Spinal cord (tissue), 9 donors: ENCODE measurements at regions not wholly inside any gene's neighbourhood (a gene's known extent, or its start where the extent isn't known, plus 50 kb on each side); places are given as distances from the start of the nearest gene placed in this dataset.

Experiments
- DNase-seq, 6 donors: peaks; one replicate each; pipeline versions ENCODE4 v3.0.0 to v3.0.0-alpha.2; 2013 to 2015; ENCODE audit warnings: low spot score in 6 of 6, low read depth in 4 of 6
- H3K27ac ChIP-seq: one replicate; pipeline ENCODE4 v1.5.1; 2013; ENCODE audit warnings: low read depth, low read length, control low read depth
- H3K27me3 ChIP-seq: one replicate; pipeline ENCODE4 v1.6.1; 2013; ENCODE audit warnings: low read length; ENCODE audit not compliant: control insufficient read depth, insufficient read depth
- H3K36me3 ChIP-seq: one replicate; pipeline ENCODE4 v1.6.1; 2013; ENCODE audit warnings: low read length; ENCODE audit not compliant: control insufficient read depth, insufficient read depth
- H3K4me1 ChIP-seq: one replicate; pipeline ENCODE4 v1.6.1; 2013; ENCODE audit warnings: low read length; ENCODE audit not compliant: control insufficient read depth, insufficient read depth
- H3K4me3 ChIP-seq: one replicate; pipeline ENCODE4 v1.5.1; 2013; ENCODE audit warnings: low read depth, low read length, control low read depth
- H3K9me3 ChIP-seq: one replicate; pipeline ENCODE4 v1.6.1; 2013; ENCODE audit warnings: low read length; ENCODE audit not compliant: control insufficient read depth, insufficient read depth
- WGBS: methylation state at CpG from one replicate; pipeline ENCODE4 v1.1.5; 2013; ENCODE audit warnings: missing lambda C conversion rate; ENCODE audit not compliant: insufficient coverage; 5-methylcytosine and 5-hydroxymethylcytosine counted together
- donor health status: healthy.

DNA sequence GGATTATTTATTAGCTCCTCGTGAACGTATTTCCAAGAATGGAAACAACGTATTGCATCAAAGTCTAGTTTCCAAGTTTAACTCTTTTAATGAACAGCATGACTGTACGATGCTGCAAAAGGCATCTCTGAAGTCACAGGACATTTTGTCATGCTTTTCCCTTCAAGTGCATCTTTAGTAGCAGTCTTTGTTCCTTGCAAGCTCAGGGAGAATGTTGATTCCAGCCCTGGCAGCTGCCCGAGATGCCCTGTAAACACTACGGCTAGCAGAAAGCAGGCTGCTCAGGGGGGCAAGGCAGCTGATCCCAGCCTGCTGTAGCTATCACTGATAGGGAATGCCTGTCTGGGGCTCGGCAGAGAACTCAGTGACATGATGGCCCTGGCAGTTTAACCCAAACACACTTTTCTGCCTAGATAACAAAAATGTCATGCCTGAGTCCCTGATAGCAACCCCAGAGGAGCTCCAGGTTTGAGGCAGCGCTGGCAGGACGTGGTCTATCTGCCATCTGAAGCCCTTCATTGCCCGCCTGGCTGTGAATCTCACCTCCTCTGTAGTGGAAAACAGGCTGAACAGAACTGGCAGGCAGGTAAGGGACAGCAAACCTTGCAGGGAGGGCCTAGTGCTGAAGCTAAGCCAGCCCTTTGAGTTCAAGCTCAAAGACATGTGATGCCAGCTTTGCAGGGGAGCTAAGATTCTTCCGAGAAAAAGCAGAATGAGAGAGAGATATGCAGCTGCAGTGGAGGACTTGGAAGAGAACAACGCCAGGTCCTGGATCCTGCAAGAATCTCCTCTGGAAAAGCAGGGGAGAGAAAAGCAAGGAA, 264.6 kb downstream of the SNX10 start:
- H3K36me3 ChIP-seq = no peaks in the 10 kb centered on the region
- H3K27me3 ChIP-seq = peaks cover 3% of the 10 kb centered on the region
- no peak overlapping the region for H3K4me3 ChIP-seq
- 33% methylated on average over 12 of the region's 12 CpGs for WGBS
- H3K4me1 ChIP-seq = peaks cover 6% of the 10 kb centered on the region
- no peaks in the 10 kb centered on the region for H3K9me3 ChIP-seq
- H3K27ac ChIP-seq = no peak overlapping the region
- DNase-seq = peak in 2 of 6 donors; percentile 71 to 74

DNA sequence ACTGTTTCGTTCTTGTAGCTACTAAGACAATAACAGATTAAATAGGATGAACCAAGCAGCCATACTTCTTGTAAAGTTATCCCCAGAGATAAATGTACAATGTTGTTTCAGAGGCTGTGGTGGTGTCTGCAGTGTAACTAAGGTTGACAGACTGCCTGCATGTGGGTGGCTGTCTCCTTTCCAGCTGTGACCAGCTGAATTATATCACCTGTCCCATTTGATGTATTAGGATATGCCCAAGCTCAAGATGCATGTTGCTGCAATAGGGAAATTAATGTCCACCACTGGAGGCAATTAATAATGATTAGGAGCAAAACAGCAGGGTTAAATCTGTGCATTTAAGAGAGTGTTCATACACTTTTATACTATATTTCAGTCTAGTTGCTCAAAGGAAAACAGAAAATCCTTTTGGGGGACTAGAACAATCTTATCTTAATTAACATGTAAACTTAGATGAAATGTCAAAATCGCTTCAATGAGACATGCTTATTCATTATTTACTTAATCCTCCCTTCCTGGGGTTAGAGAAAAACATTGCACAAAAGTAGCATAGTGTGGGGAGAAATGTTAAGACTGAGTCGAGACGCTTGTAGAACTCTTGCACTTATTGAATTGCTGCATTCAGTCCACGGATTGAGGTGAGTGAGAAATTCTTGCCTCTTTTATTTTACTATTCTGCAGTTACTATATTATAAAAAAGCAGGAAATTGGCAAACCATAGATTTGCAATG, 269.0 kb downstream of the SNX10 start:
- Histone ChIP-seq H3K4me1 (peaks cover 6% of the 10 kb centered on the region), H3K9me3 (no peaks in the 10 kb centered on the region), H3K27me3 (no peaks in the 10 kb centered on the region), H3K4me3 (no peak overlapping the region), H3K27ac (no peak overlapping the region), H3K36me3 (no peaks in the 10 kb centered on the region)
- DNase-seq = peak in 1 of 6 donors; percentile 50
- 60% methylated on average over 1 of the region's 5 CpGs for WGBS

DNA sequence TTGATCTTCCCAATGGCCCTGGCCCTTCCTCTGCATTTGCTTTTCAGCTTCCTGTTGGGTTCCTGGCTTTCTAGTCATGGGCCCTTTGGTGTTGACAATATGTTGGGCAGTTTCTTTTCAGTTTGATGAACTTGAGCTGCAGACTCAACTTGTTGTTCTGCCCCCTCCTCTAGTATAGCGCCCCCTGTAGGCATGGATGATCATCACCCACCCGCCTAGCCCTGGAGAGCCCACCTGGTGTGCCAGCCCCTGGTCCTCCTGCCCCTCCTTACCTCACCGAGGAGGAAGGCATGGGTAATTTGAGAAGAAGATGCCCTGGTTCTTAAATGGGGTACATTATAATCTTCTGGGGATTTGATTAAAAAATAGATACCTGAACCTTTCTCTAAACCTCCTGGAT, 271.2 kb downstream of the SNX10 start:
- WGBS = no CpG with 5 or more reads among the region's 3 CpGs
- no peak overlapping the region for H3K4me3 ChIP-seq
- H3K27me3 ChIP-seq = no peaks in the 10 kb centered on the region
- H3K4me1 ChIP-seq = no peaks in the 10 kb centered on the region
- H3K36me3 ChIP-seq = no peaks in the 10 kb centered on the region
- DNase-seq = no peak
- no peaks in the 10 kb centered on the region for H3K9me3 ChIP-seq
- H3K27ac ChIP-seq = no peak overlapping the region

DNA sequence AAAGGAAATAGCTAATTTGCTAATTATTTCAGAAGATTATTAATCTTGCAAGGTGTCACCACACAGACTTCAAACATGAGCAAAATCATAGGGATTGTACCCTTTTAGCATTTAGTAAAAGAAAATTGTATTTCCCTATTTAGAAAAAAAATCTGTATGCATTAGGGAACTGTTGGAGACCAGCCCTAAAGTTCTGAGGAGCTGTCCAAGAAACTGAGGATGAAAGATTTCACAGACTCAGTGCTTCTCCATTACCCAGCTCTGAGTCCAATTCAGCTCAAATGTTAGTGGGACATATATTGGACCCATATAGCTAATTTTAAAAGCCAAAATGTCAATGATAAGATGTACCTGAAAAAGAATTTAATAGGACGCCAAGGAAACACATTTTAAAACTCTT, 271.7 kb downstream of the SNX10 start:
- Histone ChIP-seq H3K4me3 (no peak overlapping the region), H3K9me3 (no peaks in the 10 kb centered on the region), H3K27ac (no peak overlapping the region), H3K36me3 (no peaks in the 10 kb centered on the region), H3K4me1 (no peaks in the 10 kb centered on the region), H3K27me3 (no peaks in the 10 kb centered on the region)
- WGBS = 100% methylated on average over 1 of the region's 1 CpG
- no peak for DNase-seq

DNA sequence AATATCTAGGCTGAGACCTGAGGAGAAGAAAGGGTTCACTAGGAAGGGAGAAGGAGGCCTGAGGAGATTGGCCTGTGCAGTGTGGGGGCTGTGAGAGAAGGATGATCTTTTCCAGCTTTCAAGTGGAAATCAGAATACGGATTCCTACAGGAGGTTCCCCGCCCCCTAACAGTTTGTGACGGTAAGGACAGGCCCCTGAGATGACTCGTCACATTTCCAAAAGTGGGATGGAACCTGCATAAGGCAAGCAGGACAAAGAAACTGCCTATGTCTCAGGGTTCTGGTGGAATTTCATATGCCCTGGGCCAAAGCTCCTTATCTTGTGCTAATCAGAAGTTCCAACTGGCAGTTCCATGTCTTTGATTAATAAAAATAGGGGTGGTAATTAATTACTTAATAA, 275.6 kb downstream of the SNX10 start:
- Histone ChIP-seq H3K9me3 (no peaks in the 10 kb centered on the region), H3K36me3 (no peaks in the 10 kb centered on the region), H3K27ac (no peak overlapping the region), H3K27me3 (no peaks in the 10 kb centered on the region), H3K4me1 (no peaks in the 10 kb centered on the region), H3K4me3 (no peak overlapping the region)
- 60% methylated on average over 4 of the region's 4 CpGs for WGBS
- DNase-seq = no peak

DNA sequence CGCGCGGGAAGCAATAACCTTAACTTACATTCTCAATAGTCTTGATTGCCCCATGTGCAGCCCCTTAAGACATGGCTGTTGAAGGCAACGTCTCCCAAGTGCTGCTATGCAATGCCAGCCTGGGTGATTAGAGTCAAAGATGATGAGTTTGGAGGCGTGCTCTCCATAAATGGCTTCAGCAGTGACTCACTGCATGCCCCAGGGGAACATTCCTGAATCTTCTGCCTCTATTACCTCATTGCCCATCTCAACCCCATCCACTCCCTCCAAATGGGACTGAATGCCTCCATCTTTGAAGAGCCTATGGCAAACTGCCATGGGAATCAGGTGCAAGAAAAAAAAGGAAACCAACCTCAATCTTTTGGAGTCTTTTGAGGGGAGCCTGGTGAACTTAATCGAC, 282.8 kb downstream of the SNX10 start:
- Histone ChIP-seq H3K36me3 (no peaks in the 10 kb centered on the region), H3K4me1 (no peaks in the 10 kb centered on the region), H3K4me3 (no peak overlapping the region), H3K27ac (no peak overlapping the region), H3K27me3 (no peaks in the 10 kb centered on the region), H3K9me3 (no peaks in the 10 kb centered on the region)
- no peak for DNase-seq
- 60% methylated on average over 1 of the region's 6 CpGs for WGBS

DNA sequence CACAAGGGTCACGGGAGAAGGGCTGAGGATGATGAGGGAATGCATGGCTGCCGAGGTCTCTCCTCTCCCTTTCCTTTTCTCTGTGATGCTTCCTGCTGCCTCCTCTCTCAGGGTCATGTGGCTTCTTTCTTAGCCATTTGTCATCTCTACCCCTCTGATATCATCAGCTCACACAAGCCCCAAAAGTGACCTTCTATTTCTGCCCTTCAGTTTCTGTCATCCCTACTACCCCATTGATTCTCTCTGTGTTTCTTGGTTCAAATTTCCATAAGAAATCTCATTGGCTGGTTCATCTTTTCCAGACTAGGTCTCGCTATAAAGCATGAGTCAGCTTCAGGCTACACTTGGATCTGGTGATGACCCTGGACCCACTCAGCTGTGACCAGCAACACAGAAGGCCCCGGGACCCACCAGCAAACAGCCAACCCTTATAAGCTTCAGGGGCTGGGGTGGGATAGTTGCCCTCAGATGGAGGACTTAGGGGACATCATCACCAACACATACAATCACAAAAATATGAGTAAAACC, 284.3 kb downstream of the SKAP2 start:
- Histone ChIP-seq H3K27me3 (no peaks in the 10 kb centered on the region), H3K9me3 (no peaks in the 10 kb centered on the region), H3K4me3 (no peak overlapping the region), H3K27ac (no peak overlapping the region), H3K4me1 (no peaks in the 10 kb centered on the region), H3K36me3 (no peaks in the 10 kb centered on the region)
- 96% methylated on average over 3 of the region's 4 CpGs for WGBS
- no peak for DNase-seq

DNA sequence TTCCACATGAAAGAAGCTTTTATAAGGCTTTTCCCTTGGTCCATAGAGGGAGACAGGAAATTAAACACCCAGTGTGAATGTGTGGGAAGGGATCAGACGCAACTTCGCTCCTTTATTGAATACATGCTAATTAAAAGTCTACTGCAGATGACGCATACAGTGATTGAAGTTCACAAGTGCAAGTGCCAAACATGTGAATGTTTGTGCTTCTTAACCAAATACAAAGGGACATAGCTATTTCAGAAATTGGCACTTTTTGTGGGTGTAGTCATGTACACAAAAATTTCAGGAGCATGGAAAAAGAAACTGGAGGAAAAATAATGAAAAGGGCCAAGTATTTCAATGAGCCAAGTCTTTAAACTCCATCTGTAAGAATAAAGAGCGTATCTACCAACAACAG, 283.7 kb downstream of the SKAP2 start:
- H3K36me3 ChIP-seq = no peaks in the 10 kb centered on the region
- no peaks in the 10 kb centered on the region for H3K9me3 ChIP-seq
- H3K27ac ChIP-seq = no peak overlapping the region
- H3K4me3 ChIP-seq = no peak overlapping the region
- WGBS = no CpG with 5 or more reads among the region's 4 CpGs
- peak in 2 of 6 donors; percentile 63 to 65 for DNase-seq
- H3K4me1 ChIP-seq = no peaks in the 10 kb centered on the region
- no peaks in the 10 kb centered on the region for H3K27me3 ChIP-seq

DNA sequence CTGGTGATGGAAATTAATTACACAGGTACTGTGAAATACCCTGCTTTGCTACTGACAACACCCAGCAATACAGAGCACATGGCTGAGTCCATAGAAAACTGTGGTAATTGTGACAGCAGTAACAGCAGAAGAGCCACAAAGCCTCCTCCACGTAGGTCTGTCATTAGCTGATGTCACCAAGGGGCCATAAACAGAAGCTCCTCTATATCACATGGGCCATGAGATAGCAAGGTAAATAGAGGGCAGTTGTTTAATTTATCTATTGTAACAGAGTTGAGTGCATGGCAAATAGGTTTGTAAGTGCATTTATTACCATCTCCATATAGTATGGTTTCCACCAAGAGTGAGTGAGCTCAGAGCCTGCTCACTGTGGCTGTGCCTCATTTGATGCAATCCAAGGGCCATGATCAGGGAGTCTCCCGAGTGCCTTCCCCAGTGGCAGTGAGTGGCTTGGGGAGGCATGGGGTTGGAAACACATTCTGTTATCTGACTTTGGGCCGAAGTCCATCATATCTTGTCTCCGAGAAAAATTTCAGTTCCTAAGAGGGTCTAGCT, 281.2 kb downstream of the SKAP2 start:
- Histone ChIP-seq H3K27ac (no peak overlapping the region), H3K4me3 (no peak overlapping the region), H3K4me1 (no peaks in the 10 kb centered on the region), H3K9me3 (no peaks in the 10 kb centered on the region), H3K27me3 (no peaks in the 10 kb centered on the region), H3K36me3 (no peaks in the 10 kb centered on the region)
- no peak for DNase-seq
- 96% methylated on average over 3 of the region's 4 CpGs for WGBS
